ENCODE measurements at regions not wholly inside any gene's neighbourhood (a gene's known extent, or its start where the extent isn't known, plus 50 kb on each side); places are given as distances from the start of the nearest gene placed in this dataset.

DNA sequence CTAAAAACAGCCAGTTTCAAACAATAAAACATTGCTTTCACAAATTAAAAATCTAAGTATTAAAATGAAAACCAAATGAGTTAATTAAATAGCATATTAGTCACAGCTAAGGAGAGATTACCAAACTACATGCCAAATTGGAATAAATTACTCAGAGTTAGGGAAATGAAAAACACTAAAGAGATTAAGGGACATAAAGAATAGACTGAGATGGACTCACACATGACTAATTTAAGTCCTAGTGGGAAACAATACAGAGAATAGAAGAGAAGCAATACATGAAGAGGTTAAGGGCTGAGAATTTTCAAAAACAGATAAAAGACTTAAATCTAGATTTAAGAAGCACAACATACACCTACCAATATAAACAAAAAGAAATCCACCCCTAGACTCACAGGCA, 110.6 kb downstream of the ZFAND4 start:
- no peaks in the 10 kb centered on the region for H3K27me3 ChIP-seq (ENCODE audit: insufficient read depth)
- Mint-ChIP-seq H3K36me3 (ENCODE audit: low read depth) (peaks cover 13% of the 10 kb centered on the region), H3K4me3 (no peak overlapping the region), H3K4me1 (peaks cover 12% of the 10 kb centered on the region), H3K27ac (no peak overlapping the region), H3K27me3 (ENCODE audit: insufficient read depth, low read depth, poor library complexity) (no peaks in the 10 kb centered on the region), H3K9me3 (peaks cover 12% of the 10 kb centered on the region)
- TF ChIP-seq EZH2 (IDR thresholded peaks at IDR 0.05; ENCODE audit: low read depth, unreplicated experiment) (no peak), ZNF331 (CRISPR knock-in tag; IDR thresholded peaks at IDR 0.05; ENCODE audit: low read depth) (no peak), JUNB (IDR thresholded peaks at IDR 0.05; ENCODE audit: unreplicated experiment) (no peak), CREB1 (CRISPR knock-in tag; IDR thresholded peaks at IDR 0.05; ENCODE audit: low read depth) (no peak), NANOG (IDR thresholded peaks at IDR 0.05; ENCODE audit: borderline replicate concordance) (no peak), EZH2phosphoT487 (IDR thresholded peaks at IDR 0.05; ENCODE audit: unreplicated experiment) (no peak), STAT1 (IDR thresholded peaks at IDR 0.05; ENCODE audit: unreplicated experiment) (no peak), ZNF114 (CRISPR knock-in tag; IDR thresholded peaks at IDR 0.05) (no peak), POLR2AphosphoS5 (IDR thresholded peaks at IDR 0.05; ENCODE audit: low read depth) (no peak)
- TF ChIP-seq, protein P1, sequence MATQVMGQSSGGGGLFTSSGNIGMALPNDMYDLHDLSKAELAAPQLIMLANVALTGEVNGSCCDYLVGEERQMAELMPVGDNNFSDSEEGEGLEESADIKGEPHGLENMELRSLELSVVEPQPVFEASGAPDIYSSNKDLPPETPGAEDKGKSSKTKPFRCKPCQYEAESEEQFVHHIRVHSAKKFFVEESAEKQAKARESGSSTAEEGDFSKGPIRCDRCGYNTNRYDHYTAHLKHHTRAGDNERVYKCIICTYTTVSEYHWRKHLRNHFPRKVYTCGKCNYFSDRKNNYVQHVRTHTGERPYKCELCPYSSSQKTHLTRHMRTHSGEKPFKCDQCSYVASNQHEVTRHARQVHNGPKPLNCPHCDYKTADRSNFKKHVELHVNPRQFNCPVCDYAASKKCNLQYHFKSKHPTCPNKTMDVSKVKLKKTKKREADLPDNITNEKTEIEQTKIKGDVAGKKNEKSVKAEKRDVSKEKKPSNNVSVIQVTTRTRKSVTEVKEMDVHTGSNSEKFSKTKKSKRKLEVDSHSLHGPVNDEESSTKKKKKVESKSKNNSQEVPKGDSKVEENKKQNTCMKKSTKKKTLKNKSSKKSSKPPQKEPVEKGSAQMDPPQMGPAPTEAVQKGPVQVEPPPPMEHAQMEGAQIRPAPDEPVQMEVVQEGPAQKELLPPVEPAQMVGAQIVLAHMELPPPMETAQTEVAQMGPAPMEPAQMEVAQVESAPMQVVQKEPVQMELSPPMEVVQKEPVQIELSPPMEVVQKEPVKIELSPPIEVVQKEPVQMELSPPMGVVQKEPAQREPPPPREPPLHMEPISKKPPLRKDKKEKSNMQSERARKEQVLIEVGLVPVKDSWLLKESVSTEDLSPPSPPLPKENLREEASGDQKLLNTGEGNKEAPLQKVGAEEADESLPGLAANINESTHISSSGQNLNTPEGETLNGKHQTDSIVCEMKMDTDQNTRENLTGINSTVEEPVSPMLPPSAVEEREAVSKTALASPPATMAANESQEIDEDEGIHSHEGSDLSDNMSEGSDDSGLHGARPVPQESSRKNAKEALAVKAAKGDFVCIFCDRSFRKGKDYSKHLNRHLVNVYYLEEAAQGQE (IDR thresholded peaks at IDR 0.05; ENCODE audit: unreplicated experiment) = no peak
- TF ChIP-seq, protein P2, sequence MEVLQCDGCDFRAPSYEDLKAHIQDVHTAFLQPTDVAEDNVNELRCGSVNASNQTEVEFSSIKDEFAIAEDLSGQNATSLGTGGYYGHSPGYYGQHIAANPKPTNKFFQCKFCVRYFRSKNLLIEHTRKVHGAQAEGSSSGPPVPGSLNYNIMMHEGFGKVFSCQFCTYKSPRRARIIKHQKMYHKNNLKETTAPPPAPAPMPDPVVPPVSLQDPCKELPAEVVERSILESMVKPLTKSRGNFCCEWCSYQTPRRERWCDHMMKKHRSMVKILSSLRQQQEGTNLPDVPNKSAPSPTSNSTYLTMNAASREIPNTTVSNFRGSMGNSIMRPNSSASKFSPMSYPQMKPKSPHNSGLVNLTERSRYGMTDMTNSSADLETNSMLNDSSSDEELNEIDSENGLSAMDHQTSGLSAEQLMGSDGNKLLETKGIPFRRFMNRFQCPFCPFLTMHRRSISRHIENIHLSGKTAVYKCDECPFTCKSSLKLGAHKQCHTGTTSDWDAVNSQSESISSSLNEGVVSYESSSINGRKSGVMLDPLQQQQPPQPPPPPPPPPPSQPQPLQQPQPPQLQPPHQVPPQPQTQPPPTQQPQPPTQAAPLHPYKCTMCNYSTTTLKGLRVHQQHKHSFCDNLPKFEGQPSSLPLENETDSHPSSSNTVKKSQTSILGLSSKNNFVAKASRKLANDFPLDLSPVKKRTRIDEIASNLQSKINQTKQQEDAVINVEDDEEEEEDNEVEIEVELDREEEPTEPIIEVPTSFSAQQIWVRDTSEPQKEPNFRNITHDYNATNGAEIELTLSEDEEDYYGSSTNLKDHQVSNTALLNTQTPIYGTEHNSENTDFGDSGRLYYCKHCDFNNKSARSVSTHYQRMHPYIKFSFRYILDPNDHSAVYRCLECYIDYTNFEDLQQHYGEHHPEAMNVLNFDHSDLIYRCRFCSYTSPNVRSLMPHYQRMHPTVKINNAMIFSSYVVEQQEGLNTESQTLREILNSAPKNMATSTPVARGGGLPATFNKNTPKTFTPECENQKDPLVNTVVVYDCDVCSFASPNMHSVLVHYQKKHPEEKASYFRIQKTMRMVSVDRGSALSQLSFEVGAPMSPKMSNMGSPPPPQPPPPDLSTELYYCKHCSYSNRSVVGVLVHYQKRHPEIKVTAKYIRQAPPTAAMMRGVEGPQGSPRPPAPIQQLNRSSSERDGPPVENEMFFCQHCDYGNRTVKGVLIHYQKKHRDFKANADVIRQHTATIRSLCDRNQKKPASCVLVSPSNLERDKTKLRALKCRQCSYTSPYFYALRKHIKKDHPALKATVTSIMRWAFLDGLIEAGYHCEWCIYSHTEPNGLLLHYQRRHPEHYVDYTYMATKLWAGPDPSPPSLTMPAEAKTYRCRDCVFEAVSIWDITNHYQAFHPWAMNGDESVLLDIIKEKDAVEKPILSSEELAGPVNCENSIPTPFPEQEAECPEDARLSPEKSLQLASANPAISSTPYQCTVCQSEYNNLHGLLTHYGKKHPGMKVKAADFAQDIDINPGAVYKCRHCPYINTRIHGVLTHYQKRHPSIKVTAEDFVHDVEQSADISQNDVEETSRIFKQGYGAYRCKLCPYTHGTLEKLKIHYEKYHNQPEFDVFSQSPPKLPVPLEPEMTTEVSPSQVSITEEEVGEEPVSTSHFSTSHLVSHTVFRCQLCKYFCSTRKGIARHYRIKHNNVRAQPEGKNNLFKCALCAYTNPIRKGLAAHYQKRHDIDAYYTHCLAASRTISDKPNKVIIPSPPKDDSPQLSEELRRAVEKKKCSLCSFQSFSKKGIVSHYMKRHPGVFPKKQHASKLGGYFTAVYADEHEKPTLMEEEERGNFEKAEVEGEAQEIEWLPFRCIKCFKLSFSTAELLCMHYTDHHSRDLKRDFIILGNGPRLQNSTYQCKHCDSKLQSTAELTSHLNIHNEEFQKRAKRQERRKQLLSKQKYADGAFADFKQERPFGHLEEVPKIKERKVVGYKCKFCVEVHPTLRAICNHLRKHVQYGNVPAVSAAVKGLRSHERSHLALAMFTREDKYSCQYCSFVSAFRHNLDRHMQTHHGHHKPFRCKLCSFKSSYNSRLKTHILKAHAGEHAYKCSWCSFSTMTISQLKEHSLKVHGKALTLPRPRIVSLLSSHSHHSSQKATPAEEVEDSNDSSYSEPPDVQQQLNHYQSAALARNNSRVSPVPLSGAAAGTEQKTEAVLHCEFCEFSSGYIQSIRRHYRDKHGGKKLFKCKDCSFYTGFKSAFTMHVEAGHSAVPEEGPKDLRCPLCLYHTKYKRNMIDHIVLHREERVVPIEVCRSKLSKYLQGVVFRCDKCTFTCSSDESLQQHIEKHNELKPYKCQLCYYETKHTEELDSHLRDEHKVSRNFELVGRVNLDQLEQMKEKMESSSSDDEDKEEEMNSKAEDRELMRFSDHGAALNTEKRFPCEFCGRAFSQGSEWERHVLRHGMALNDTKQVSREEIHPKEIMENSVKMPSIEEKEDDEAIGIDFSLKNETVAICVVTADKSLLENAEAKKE (CRISPR knock-in tag; IDR thresholded peaks at IDR 0.05) = no peak
- TF ChIP-seq, protein P3, sequence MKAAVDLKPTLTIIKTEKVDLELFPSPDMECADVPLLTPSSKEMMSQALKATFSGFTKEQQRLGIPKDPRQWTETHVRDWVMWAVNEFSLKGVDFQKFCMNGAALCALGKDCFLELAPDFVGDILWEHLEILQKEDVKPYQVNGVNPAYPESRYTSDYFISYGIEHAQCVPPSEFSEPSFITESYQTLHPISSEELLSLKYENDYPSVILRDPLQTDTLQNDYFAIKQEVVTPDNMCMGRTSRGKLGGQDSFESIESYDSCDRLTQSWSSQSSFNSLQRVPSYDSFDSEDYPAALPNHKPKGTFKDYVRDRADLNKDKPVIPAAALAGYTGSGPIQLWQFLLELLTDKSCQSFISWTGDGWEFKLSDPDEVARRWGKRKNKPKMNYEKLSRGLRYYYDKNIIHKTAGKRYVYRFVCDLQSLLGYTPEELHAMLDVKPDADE (IDR thresholded peaks at IDR 0.05) = no peak
- TF ChIP-seq, protein P4, sequence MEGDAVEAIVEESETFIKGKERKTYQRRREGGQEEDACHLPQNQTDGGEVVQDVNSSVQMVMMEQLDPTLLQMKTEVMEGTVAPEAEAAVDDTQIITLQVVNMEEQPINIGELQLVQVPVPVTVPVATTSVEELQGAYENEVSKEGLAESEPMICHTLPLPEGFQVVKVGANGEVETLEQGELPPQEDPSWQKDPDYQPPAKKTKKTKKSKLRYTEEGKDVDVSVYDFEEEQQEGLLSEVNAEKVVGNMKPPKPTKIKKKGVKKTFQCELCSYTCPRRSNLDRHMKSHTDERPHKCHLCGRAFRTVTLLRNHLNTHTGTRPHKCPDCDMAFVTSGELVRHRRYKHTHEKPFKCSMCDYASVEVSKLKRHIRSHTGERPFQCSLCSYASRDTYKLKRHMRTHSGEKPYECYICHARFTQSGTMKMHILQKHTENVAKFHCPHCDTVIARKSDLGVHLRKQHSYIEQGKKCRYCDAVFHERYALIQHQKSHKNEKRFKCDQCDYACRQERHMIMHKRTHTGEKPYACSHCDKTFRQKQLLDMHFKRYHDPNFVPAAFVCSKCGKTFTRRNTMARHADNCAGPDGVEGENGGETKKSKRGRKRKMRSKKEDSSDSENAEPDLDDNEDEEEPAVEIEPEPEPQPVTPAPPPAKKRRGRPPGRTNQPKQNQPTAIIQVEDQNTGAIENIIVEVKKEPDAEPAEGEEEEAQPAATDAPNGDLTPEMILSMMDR (conservative IDR thresholded peaks at IDR 0.05; ENCODE audit: low read depth in 2 of 2) = no peak
- no peaks in the 10 kb centered on the region for H3K4me1 ChIP-seq (ENCODE audit: insufficient read depth)
- H3K4me2 ChIP-seq = no peak overlapping the region
- 0 out of 2 replicates have a peak, but pooled peaks cover 9% of the 10 kb centered on the region for H4K20me1 ChIP-seq (replicated peaks; ENCODE audit: insufficient read depth)
- H3K4me3 ChIP-seq = no peak overlapping the region
- H3K27ac ChIP-seq (ENCODE audit: low read depth) = no peak overlapping the region; the same call in 1 of the 2 replicates
- DNase-seq (ENCODE audit: low spot score) (no peak), ATAC-seq (no peak)
- H3K9me2 ChIP-seq (ENCODE audit: insufficient read depth) = no peaks in the 10 kb centered on the region
- H3K79me2 ChIP-seq (replicated peaks; ENCODE audit: insufficient read depth) = peaks cover 15% of the 10 kb centered on the region
- no peak overlapping the region for H2AFZ ChIP-seq
- H3F3A ChIP-seq (replicated peaks; ENCODE audit: low read depth) = no peaks in the 10 kb centered on the region
- H3K36me3 ChIP-seq (ENCODE audit: insufficient read depth) = no peaks in the 10 kb centered on the region
